Tibial artery (tissue), 4 donors: ENCODE measurements at regions not wholly inside any gene's neighbourhood (a gene's known extent, or its start where the extent isn't known, plus 50 kb on each side); places are given as distances from the start of the nearest gene placed in this dataset.

ENCODE experiments used
- DNase-seq, 2 donors: peaks; one replicate each; pipeline ENCODE4 v3.0.0-alpha.2; 2019
- H3K27ac ChIP-seq, 2 donors: fragments of 200-600 bp; sonication (generic) in 1 of 2; 1 replicate in 1 of 2; 2 replicates in 1 of 2; pipeline ENCODE4 v1.5.1; 2018 to 2019; ENCODE audit warnings: mild to moderate bottlenecking in 1 of 2
- H3K27me3 ChIP-seq, 2 donors: fragments of 200-600 bp; sonication (generic) in 1 of 2; one replicate each; pipeline versions ENCODE4 v1.5.1 to v1.6.0; 2016 to 2019
- H3K36me3 ChIP-seq, 3 donors: fragments of 200-600 bp; sonication (generic) in 2 of 3; one replicate each; pipeline ENCODE4 v1.5.1; 2016 to 2019; ENCODE audit warnings: mild to moderate bottlenecking in 2 of 3
- H3K4me1 ChIP-seq, 4 donors: fragments of 200-600 bp; sonication (generic) in 2 of 4; 1 replicate in 3 of 4; 2 replicates in 1 of 4; pipeline ENCODE4 v1.5.1; 2016 to 2019
- H3K4me3 ChIP-seq, 2 donors: fragments of 200-600 bp; sonication (generic) in 1 of 2; 1 replicate in 1 of 2; 2 replicates in 1 of 2; pipeline ENCODE4 v1.5.1; 2018 to 2019; ENCODE audit warnings: mild to moderate bottlenecking in 2 of 2
- H3K9me3 ChIP-seq, 3 donors: fragments of 200-600 bp; sonication (generic) in 1 of 3; one replicate each; pipeline ENCODE4 v1.5.1; 2016 to 2019
- intact Hi-C: fragments of 100-400 bp; cut with DNase I; formaldehyde crosslinking; loops from one replicate; pipeline ENCODE4 v1.15.0; 2023; ENCODE audit warnings: low total_unique reads
- TF ChIP-seq, protein P1 (sequence below), 2 experiments: fragments of 200-600 bp in 1 of 2; fragments of 450-650 bp in 1 of 2; IDR thresholded peaks; one replicate each; pipeline ENCODE4 v1.5.1; 2017 to 2019; ENCODE audit warnings: antibody characterized with exemption in 2 of 2, mild to moderate bottlenecking in 1 of 2, moderate library complexity in 1 of 2

GRCh38 chr18:10229458-10229857, 225.0 kb upstream of the APCDD1 start:
- H3K9me3 ChIP-seq, result peaks cover 0 to 12% (median 4%) of the 10 kb centered on the region in 3 donors
- H3K4me3 ChIP-seq, result no peak overlapping the region
- H3K27me3 ChIP-seq, result no peaks in the 10 kb centered on the region
- intact Hi-C loops, result no loop called here
- no peaks in the 10 kb centered on the region for H3K4me1 ChIP-seq
- H3K27ac ChIP-seq, result no peak overlapping the region
- DNase-seq, result no peak
- H3K36me3 ChIP-seq, result no peaks in the 10 kb centered on the region
- TF ChIP-seq, protein P1, sequence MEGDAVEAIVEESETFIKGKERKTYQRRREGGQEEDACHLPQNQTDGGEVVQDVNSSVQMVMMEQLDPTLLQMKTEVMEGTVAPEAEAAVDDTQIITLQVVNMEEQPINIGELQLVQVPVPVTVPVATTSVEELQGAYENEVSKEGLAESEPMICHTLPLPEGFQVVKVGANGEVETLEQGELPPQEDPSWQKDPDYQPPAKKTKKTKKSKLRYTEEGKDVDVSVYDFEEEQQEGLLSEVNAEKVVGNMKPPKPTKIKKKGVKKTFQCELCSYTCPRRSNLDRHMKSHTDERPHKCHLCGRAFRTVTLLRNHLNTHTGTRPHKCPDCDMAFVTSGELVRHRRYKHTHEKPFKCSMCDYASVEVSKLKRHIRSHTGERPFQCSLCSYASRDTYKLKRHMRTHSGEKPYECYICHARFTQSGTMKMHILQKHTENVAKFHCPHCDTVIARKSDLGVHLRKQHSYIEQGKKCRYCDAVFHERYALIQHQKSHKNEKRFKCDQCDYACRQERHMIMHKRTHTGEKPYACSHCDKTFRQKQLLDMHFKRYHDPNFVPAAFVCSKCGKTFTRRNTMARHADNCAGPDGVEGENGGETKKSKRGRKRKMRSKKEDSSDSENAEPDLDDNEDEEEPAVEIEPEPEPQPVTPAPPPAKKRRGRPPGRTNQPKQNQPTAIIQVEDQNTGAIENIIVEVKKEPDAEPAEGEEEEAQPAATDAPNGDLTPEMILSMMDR (IDR thresholded peaks at IDR 0.05), result no peak

DNA sequence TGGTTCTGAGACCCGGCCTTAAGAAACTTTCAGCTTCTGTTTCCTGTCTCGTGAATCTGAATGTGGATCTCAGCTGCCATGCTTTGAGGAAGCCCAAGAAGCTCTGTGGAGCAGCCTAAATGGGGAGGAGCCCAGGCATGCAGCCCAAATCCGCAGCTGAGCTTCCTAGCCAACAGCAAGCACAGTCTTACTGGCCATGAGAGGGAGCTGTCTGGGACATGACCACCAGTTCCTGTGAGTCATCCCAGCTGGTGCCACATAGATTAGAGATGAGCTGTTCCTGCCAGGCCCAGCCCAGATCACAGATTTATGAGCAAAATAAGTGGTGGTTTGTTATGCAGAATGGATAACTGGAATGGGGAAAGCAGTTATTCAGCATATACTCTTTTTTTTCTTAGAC, 224.4 kb upstream of the APCDD1 start:
- Histone ChIP-seq H3K4me1 (no peaks in the 10 kb centered on the region), H3K9me3 (peaks cover 0 to 8% (median 4%) of the 10 kb centered on the region in 3 donors), H3K27ac (no peak overlapping the region), H3K36me3 (no peaks in the 10 kb centered on the region), H3K27me3 (no peaks in the 10 kb centered on the region), H3K4me3 (no peak overlapping the region)
- no peak for DNase-seq
- TF ChIP-seq, protein P1 (IDR thresholded peaks at IDR 0.05), result no peak
- intact Hi-C loops, result no loop called here

GRCh38 chr18:10231220-10231619, 223.2 kb upstream of the APCDD1 start:
- TF ChIP-seq, protein P1 (IDR thresholded peaks at IDR 0.05), result no peak
- Histone ChIP-seq H3K36me3 (no peaks in the 10 kb centered on the region), H3K4me1 (no peaks in the 10 kb centered on the region), H3K9me3 (no peaks in the 10 kb centered on the region), H3K4me3 (no peak overlapping the region), H3K27ac (no peak overlapping the region), H3K27me3 (no peaks in the 10 kb centered on the region)
- intact Hi-C loops, result no loop called here
- no peak for DNase-seq

GRCh38 chr18:10232062-10232461, 222.4 kb upstream of the APCDD1 start:
- no peaks in the 10 kb centered on the region for H3K4me1 ChIP-seq
- DNase-seq, result no peak
- H3K27ac ChIP-seq, result no peak overlapping the region
- H3K36me3 ChIP-seq, result no peaks in the 10 kb centered on the region
- H3K27me3 ChIP-seq, result no peaks in the 10 kb centered on the region
- no peak overlapping the region for H3K4me3 ChIP-seq
- TF ChIP-seq, protein P1 (IDR thresholded peaks at IDR 0.05), result no peak
- intact Hi-C loops, result no loop called here
- no peaks in the 10 kb centered on the region for H3K9me3 ChIP-seq

GRCh38 chr18:10233082-10233875, 221.2 kb upstream of the APCDD1 start:
- no peak overlapping the region for H3K4me3 ChIP-seq
- intact Hi-C loops, result no loop called here
- H3K36me3 ChIP-seq, result no peaks in the 10 kb centered on the region
- no peaks in the 10 kb centered on the region for H3K9me3 ChIP-seq
- no peaks in the 10 kb centered on the region for H3K4me1 ChIP-seq
- H3K27ac ChIP-seq, result no peak overlapping the region
- H3K27me3 ChIP-seq, result no peaks in the 10 kb centered on the region
- TF ChIP-seq, protein P1 (IDR thresholded peaks at IDR 0.05), result no peak
- DNase-seq, result no peak
